NCI-H1694 treated with DMSO at 0.1 percent for 48 hours (cell line): ENCODE measurements at regions not wholly inside any gene's neighbourhood (a gene's known extent, or its start where the extent isn't known, plus 50 kb on each side); places are given as distances from the start of the nearest gene placed in this dataset.
A peak's percentile ranks its signal among the peaks of the same experiment; 100 is the strongest.

Experiments used
- DNase-seq: peaks from one replicate; lab custom pipeline; 2025; lab: John Stamatoyannopoulos, UW

DNA sequence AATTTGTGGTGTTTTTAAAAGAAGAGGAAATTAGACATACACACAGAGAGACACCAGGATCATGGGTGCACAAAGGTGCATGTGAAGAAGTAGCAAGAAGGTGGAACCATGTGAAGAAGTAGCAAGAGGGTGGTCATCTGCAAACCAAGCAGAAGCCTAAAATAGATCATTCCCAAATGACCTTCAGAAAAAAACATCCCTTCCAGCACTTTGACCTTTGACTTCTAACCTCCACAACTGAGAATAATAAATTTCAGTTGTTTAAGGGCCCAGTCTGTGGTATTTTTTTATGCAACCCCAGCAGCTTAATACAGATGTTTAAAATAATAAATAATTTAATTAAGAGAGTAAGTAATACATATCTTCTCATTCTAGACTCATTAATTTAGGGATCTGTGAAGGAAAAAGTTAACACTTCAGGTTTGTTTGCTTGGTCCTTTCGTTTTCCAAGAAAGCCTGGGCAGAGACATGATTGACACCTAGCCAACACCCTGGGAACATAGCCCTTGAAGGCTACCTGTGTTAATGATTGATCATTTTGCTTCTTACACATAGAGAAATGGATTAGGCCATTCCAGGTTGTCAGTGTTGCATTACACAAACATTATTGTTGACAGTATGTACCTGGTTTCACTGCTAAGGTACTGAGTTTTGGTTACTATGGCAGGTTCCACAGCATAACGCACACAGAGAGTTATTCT is 1331.2 kb upstream of the GBE1 start:
- DNase-seq, result no peak

DNA sequence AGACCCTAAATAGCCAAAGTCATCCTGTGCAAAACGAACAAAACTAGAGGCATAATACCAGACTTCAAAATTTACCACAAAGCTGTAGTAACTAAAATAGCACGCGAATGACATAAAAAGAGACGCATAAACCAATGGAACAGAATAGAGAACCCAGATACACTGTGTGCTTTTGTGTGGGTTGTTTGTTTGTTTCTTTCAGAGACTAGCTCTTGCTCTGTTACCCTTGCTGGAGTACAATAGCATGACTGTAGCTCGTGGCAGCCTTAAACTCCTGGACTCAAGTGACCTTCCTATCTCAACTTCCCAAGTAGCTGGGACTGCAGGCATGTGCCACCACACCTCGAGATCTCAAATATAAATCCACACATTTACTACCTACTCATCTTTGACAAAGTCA is 1314.6 kb upstream of the GBE1 start:
- no peak for DNase-seq

DNA sequence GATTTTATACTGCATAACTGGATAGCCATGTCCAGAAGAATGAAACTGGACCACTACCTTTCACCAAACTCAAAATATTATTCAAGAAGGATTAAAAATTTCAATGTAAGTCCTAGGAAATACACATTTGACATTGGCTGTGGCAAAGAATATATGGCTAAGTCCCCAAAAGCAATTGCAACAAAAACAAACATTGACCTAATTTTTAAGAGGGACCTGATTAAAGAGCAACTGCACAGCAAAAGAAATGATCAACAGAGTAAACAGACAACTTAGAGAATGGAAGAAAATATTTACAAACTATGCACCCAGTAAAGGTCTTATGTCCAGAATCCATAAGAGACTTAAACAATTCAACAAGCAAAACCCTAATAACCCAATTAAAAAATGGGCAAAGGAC is 1313.0 kb upstream of the GBE1 start:
- DNase-seq, result no peak

DNA sequence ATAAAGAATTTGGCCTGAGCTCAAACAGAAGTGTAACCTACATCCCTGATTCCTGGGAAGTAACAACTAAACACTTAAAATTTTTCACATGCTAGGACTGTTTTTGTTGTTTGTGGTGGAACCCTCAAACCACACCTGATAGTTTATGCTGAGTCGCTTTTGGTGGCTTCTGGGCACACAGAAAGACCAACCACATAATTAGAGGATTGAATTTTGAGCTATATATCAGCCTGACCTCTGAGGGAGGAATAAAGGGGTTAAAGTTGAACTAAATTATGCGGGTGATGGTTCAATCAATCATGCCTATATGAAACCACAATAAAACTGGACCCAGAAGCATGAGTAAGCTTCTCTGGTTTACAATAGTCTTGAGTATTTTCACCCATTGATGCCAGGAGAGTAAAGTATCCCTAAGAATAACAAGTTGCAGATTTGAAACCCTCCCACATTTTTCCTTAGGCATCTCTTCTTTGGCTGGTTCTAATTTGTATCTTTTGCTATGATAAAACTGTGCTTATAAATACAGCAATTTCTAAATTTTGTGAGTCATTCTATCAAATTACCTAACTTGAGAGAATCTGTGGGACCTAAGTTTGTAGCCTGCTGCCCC is 1304.5 kb upstream of the GBE1 start:
- no peak for DNase-seq

DNA sequence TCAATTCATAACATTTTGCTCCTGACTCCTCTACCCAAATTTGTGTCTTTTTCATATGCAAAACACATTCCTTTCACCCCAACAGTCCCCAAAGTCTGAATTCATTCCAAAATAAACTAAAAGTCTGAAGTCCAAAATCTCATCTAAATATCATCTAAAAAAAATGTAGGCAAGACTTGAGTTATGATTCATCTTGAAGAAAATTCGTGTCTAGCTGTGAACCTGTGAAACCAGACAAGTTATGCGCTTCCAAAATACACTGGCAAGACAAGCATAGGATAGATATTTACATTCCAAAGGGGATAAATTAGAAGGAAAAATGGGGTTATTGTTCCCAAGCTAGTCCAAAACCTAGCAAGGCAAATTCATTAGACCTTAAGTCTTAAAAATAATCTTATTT is 1302.0 kb upstream of the GBE1 start:
- DNase-seq, result no peak

DNA sequence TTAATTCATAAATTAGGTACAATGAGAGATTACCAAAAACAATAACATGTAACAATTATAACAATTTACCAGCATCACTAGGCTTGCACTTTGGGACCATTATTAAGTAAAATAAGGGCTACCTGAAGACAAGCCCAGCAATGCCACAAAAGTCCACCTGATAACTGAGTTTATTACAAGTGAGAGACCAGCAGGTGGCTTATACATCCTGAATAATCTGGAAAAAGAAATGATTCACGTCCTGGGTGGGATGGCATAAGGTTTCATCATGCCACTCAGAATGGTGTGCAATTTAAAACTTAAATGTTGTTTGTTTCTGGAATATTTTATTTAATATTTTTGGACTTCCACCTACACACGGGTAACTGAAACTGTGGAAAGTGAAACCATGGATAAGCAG is 1287.1 kb upstream of the GBE1 start:
- no peak for DNase-seq

DNA sequence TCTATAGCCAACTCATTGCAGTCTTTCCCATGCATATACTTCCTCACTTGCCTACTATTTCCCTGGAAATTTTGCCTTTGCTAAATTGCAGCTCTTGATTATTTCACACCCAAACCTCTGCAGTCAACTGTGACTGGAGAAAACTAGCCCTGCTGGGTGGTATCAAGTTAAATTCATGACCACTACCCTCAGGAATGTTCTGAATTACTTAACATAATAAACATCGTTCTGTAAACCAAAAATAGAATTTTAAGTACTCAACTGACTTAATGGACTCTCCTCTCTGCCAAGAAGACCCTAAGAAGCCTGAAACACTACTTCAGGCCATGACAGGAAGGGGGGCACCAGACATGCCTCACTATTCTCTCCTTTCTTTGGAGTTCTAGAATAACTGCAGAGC is 1278.0 kb upstream of the GBE1 start:
- no peak for DNase-seq

DNA sequence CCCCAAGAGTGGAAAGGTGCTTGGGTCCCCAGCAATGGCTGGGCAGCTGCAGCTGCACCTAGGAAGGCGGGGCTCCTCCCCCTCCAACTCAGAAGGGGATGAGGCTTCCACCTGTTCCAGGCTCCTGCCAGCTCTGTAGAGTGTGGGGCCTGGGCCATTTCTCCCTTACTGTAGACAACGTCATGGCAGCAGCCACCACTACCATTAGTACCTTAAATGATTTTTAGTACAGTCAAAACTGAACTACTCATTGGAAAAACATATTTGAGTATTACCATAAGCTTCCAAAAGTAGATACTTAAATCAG is 1274.2 kb upstream of the GBE1 start:
- DNase-seq, result no peak

DNA sequence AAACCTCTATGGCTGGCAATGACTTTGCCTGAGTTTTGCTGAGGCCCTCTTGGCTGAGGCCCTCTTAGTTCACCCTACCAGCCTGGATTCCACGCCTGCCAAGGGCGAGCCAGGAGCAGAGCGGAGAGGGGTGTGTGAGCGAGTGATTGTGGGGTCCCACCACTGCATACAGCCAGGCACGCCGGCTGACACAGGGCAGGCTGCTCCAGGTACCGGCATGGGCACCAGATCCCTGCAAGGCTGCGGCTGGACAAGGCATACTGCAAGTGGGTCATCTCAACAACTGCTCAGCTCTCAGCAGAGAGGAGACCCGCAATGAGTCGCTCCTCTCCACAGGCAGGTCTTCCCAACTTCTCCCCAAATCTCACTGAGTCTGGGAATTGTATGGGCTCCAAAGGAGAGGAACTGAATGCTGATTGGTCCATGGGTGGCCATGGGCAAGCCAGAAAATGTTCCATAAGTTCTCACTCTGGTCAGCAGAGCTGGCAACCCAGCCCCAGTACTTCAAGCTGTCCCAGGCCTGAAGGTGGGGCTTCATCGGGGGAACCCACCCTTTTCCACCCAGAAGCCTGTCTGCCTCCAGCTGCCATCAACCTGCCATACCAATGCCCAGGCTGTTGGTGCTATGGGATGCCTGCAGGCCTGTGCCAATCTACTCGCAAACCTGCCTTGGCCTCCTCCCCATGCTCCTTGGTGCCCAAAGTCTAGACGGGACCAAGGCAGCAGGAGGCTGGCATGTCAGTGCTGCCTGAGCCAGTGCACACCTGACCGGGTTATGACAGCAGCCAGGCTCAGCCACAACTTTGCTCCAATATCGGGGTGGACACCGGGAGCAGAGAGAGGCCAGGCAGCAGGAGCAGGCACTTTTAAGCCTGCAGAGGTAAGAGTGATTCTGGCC is 1273.6 kb upstream of the GBE1 start:
- no peak for DNase-seq

DNA sequence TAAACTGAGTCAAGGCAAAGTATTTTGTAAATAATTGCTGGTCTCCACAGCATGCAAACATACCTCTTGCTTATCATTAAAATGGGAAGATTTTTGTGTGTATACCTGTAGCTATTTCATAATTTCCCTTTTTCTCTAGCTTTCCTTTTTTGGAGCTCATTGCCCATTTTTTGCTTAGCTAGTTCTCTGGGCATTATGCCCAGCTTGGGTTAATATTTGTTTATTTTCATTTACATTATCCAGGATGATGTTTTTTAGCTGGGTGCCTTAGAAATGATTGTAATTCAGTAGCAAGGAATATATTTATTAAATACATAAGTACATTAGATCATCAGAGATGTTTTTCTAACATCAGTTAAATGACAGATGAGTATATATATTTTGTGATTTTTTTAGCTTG is 1271.7 kb upstream of the GBE1 start:
- peak; percentile 19 for DNase-seq

DNA sequence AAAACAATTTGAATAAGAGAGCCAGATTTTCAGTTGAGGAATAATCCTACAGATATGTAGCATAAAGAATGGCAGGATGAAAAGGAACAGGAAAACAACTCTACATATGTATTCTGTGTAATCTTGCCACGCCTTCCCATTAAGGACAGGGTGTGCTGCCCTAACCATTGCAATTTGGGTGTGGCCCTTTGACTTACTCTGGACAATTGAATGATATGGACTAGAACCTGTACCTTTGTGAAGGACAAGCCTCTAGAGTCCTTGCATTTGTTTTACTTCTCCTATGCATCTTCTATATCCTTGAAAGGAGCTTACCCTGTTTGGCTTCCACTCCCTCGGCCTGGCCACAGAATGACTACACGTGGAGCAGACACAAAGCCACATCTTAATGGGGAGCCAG is 1261.6 kb upstream of the GBE1 start:
- DNase-seq, result no peak

DNA sequence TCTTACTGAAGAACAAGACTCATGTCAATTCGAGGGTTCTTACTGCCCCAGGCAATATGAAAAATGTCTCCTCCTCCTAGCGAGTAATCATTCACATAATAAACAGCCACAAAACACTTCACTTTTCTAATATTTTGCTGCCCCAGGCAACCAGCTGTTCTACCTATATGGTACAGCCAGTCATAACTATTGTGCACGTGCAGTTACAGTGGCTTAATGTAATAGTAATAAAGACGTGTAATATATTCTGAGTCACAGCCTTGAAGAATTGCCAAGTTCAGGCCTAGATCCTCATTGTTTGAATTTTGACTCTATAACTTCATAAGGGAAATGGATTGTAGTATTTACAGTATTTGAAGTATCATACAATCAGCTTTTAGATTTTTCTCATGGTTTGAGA is 1250.0 kb upstream of the GBE1 start:
- no peak for DNase-seq

DNA sequence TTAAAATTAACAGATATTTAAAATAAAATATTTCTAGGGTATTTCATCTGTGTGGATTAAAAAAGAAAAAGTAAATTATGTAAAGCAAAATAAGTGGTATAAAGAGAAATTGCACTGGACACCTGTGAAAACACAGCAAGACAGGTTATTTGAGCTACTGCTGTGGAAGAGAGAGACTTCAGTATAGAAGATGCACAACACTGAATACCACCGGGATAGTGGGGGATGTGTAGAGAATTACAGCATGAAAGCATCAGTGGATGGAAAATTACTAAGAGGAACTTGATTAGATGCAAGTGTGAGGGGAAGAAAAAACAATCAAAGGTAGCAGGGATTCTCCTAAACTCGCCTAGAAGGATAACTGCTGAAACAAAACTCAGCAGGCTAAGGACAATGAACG is 1242.5 kb upstream of the GBE1 start:
- no peak for DNase-seq

DNA sequence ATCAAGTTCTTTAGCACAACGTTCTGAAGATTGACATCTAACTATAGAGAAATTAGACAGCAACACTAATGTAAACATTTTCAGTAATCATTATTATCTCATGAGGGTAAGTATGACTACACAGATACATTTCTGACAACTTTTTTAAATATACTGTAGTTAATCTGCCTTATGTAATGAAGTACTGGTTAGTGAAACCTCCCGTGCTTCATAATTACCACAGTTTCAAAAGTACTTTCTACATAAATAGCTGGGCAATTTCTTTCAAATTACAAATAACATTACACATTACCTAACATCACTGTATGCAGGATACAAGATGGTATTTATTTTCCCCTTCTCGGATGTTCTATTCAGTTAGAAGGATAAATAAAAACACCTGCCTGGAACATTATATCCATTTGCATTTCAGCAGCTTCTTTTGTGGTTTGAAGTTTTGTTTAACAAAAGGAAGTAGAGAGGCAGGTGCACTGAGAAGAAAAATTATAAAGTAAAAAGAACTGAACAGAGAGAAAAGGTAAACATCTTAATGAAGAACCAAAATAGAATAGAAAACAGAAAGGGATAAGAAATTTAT is 1241.5 kb upstream of the GBE1 start:
- DNase-seq, result no peak

DNA sequence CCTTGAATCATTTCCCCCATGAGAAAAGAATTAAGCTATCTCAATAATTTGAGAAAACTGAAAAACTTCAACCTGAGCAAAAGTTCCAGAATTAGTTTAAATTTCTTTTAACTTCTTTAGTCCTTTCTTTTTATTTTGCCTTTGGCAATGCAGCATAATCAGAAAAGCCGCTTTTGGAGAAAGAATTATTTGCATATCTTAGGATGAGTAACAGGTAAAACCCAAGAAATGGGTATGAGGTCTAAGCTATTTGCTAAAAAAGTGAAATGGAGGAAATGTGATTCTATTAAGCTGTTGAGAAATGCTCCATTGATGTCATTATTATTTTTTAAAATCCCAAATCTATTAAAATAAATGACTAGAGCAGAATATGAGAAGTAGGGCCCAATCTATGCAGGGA is 1238.3 kb upstream of the GBE1 start:
- DNase-seq, result no peak

DNA sequence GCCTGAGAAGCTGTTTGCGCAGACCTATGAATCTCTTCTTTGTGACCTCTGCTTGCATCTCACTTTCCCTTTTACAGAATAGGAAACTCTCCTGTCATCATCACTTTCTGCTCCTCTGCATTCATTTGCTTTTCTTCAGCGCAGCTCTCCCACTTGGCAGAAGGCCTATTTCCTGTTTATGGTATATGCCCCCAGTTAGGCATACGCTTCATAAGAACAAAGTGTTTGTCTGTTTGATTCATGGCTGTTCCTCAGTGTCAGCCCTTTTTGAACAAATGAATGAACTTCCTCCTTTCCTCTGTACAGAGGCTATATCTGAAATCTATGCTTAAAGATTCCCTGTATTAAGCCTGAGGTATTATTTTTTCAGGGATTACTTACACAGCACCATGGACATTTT is 1216.9 kb upstream of the GBE1 start:
- no peak for DNase-seq

DNA sequence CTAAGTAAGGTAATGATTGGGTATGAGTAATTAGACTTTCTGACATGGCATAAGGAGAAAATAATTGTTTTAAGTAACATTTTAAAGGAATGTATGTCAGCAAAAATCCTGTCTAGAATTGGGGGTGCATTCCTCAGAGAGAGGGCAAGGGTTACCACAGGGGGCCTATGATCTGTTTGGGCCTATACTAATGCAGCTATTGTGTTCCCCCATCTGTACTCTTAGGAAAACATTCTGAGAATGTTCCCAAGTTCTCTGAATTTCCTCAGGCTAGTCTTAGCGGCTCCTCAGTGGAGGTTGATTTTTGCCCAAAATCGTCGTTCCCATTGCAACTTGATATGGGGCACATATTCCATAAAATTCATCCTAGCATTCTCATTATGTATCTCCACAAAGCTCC is 1216.4 kb upstream of the GBE1 start:
- DNase-seq, result no peak

DNA sequence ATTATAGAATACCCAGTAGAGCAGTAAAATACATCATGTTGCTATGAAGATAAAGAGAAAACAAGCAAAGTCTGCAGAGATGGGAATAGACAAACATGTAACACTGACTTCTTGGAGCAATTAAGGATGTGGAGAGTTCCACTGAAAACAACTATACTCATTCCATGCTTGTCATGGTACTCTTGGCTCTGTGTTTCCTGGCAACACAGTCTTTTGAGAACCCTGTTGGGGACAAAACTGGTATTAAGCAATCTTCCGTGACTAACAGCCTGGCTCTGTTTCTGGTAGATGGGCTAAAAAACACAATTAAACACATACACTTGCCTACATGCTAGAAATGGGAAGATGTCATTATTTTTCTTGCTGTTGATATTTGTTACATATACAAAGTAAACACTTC is 1212.3 kb upstream of the GBE1 start:
- no peak for DNase-seq

DNA sequence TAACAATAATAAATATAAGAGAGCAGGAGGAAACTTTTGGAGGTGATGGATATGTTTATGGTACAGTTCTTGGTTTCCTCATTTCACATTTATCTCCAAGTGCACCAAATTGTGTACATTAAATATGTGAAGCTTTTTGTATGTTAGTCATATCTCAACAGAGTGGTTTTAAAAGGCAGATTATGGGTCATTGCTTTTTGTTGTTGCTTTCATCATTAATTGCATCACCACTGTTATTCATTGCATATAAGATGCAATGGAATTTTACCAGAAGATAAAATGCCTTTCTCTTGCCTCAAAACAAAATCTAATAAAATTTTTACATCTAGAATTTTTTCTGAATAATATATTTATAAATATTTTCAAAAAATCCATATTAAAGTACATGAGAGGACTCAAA is 1198.9 kb upstream of the GBE1 start:
- DNase-seq, result no peak

DNA sequence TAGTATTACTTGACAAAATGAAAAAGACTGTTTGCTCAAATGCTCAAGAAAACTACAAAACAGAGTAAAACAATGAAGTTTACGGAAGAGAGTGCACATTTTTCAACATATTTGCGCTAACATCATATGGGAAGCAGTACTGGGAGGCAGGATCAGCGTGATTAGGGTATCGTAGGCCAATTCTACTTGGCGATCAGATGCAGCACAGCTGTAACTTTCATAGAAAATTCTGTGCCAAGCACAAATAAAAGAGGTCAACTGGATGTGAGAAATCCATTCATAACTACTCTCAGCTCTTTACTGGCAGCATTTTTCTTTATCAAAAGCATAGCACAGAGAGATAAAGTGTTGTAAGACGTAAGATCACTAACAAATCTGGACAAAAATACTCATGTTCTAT is 1196.3 kb upstream of the GBE1 start:
- no peak for DNase-seq

DNA sequence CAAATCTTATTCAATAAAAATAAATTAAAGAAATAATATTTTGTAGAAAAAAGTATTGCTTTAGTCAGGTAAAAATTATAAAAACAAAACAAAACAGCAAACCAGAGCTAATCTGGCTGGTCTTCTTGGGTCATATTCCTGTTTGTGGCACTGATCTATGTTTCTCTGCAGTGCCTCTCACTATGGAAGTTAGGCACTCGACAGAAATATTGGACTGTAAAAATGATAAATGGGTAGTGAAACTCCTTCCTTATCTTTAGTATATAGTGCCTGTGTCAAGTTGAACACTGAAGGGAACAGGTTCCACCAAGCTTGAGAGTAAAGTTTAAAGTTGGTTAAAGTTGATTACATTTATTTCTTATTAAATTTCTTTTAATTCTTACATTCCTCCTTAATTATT is 1195.6 kb upstream of the GBE1 start:
- DNase-seq, result no peak

DNA sequence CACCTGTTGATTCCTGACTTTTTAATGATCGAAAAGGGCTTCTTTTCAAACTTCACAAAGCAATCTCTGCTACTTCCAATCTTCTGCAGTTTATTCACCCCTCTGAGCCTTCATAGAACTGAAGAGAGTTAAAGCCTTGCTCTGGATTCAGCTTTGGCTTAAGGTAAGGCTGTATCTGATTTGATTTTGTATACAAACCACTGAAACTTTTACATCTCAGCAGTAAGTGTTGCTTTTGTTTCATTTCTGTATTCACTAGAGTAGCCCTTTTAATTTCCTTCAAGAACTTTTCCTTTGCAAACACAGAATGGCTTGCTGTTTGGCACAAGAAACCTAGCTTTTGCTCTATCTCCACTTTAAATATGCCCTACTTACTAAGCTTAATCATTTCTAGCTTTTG is 1193.0 kb upstream of the GBE1 start:
- no peak for DNase-seq

DNA sequence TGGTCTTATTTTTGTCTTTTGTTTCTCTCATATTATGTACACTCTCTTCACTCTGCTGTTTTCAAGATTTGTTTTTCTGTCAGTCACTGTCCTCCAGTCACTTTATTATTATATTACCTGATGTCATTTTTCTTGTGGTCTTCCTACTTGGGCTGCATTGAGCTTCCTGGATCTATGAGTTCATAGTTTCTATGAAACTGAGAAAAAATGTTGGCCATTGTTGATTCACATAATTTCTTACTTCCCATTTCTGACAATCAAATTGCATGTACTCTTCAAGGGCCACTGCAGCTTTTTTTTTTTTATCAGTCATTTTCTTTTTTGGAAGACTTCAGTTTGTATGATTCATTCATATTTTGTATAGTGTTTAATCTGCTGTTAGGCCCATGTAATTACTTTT is 1180.6 kb upstream of the GBE1 start:
- DNase-seq, result no peak
